Mammary epithelial cell (primary cell): ENCODE measurements at regions not wholly inside any gene's neighbourhood (a gene's known extent, or its start where the extent isn't known, plus 50 kb on each side); places are given as distances from the start of the nearest gene placed in this dataset.

Source experiments
- CTCF ChIP-seq, 2 donors: IDR thresholded peaks in 1 of 2; conservative IDR thresholded peaks in 1 of 2; 2 replicates each; pipeline ENCODE4 v1.5.1; 2011 to 2012; ENCODE audit warnings: inconsistent platforms in 2 of 2, low read length in 2 of 2, mild to moderate bottlenecking in 2 of 2, control low read depth in 1 of 2, low read depth in 1 of 2; ENCODE audit not compliant: insufficient read depth in 1 of 2; ENCODE audit errors: extremely low read depth in 1 of 2
- EZH2 ChIP-seq: IDR thresholded peaks from 2 replicates; pipeline ENCODE4 v1.6.1; 2012; ENCODE audit warnings: low read length, inconsistent platforms, borderline replicate concordance

DNA sequence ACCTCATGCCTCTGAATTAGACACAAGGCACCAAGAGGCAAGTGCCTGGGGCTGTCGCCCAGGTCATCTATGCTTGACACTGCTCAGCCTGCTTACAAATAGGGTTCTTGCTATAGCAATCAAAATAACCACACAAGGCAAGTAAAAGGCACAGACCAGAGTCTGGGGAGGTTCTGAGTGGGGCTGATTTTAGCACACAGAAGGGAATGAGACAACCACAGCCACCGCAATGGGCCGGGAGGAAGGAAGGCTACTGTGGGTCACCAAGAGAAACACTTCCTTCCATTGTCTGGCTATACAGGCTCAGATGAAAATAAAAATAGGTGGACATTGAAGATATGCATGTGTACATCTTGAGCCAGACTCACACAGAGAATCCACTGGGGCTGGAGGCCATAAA, 159.1 kb downstream of the DLEU7 start:
- no peak for TF ChIP-seq CTCF (conservative IDR thresholded peaks at IDR 0.05 in 1 of 2, IDR thresholded peaks at IDR 0.05 in 1 of 2; ENCODE audit: extremely low read depth in 1 of 2, insufficient read depth in 1 of 2, low read depth in 1 of 2, low read length in 2 of 2)
- TF ChIP-seq EZH2: no peak
